GM20431 (cell line): ENCODE measurements at regions not wholly inside any gene's neighbourhood (a gene's known extent, or its start where the extent isn't known, plus 50 kb on each side); places are given as distances from the start of the nearest gene placed in this dataset.

Experiments
- in situ Hi-C: fragments of 300-500 bp; cut with MseI, MboI; formaldehyde crosslinking; loops from one replicate; pipeline ENCODE4 v1.15.0; 2020; ENCODE audit warnings: low sequenced_read_pairs; ENCODE audit not compliant: unreplicated experiment

- in situ Hi-C loops, result no loop called here
Measured at GRCh38 chr10:117632406-117632805, 89.9 kb downstream of the EMX2 start.

GRCh38 chr10:117635826-117636225 is 93.3 kb downstream of the EMX2 start:
- in situ Hi-C loops, result no loop called here

- in situ Hi-C loops, result no loop called here
Measured at GRCh38 chr10:117638200-117638599, 95.7 kb downstream of the EMX2 start.

- in situ Hi-C loops, result no loop called here
Measured at GRCh38 chr10:117638664-117639200, 96.2 kb downstream of the EMX2 start.

- in situ Hi-C loops, result no loop called here
Measured at GRCh38 chr10:117640406-117640805, 97.9 kb downstream of the EMX2 start.

GRCh38 chr10:117646718-117647117 is 104.2 kb downstream of the EMX2 start:
- in situ Hi-C loops, result no loop called here

GRCh38 chr10:117647306-117647705 is 104.8 kb downstream of the EMX2 start:
- in situ Hi-C loops, result no loop called here

- in situ Hi-C loops, result no loop called here
Measured at GRCh38 chr10:117651121-117651520, 108.6 kb downstream of the EMX2 start.

GRCh38 chr10:117652228-117653169 is 110.0 kb downstream of the EMX2 start:
- in situ Hi-C loops, result no loop called here

GRCh38 chr10:117653170-117653515 is 110.6 kb downstream of the EMX2 start:
- in situ Hi-C loops, result no loop called here

GRCh38 chr10:117654105-117654504 is 111.6 kb downstream of the EMX2 start:
- in situ Hi-C loops, result no loop called here

GRCh38 chr10:117656385-117657367 is 114.1 kb downstream of the EMX2 start:
- in situ Hi-C loops, result no loop called here

GRCh38 chr10:117661316-117661715 is 118.8 kb downstream of the EMX2 start:
- in situ Hi-C loops, result no loop called here

- in situ Hi-C loops, result no loop called here
Measured at GRCh38 chr10:117662126-117662525, 119.6 kb downstream of the EMX2 start.

- in situ Hi-C loops, result no loop called here
Measured at GRCh38 chr10:117662751-117663540, 120.4 kb downstream of the EMX2 start.

GRCh38 chr10:117663750-117664149 is 121.2 kb downstream of the EMX2 start:
- in situ Hi-C loops, result no loop called here

GRCh38 chr10:117664288-117664687 is 121.7 kb downstream of the EMX2 start:
- in situ Hi-C loops, result no loop called here

- in situ Hi-C loops, result no loop called here
Measured at GRCh38 chr10:117666166-117666565, 123.6 kb downstream of the EMX2 start.

- in situ Hi-C loops, result no loop called here
Measured at GRCh38 chr10:117666965-117667364, 124.4 kb downstream of the EMX2 start.

- in situ Hi-C loops, result no loop called here
Measured at GRCh38 chr10:117667831-117668230, 125.3 kb downstream of the EMX2 start.
